ENCODE measurements at regions not wholly inside any gene's neighbourhood (a gene's known extent, or its start where the extent isn't known, plus 50 kb on each side); places are given as distances from the start of the nearest gene placed in this dataset.

- Histone ChIP-seq H3K27ac (ENCODE audit: low read depth in 2 of 2, low read length in 1 of 2) (no peak overlapping the region), H4K20me1 (ENCODE audit: insufficient read depth) (no peaks in the 10 kb centered on the region), H3K79me2 (ENCODE audit: insufficient read depth) (no peaks in the 10 kb centered on the region), H3K36me3 (replicated peaks in 1 of 2; ENCODE audit: control insufficient read depth in 1 of 2, insufficient read depth in 2 of 2, low read length in 1 of 2) (no peaks in the 10 kb centered on the region), H3K9me2 (no peaks in the 10 kb centered on the region), H3K27me3 (ENCODE audit: insufficient read depth) (no peaks in the 10 kb centered on the region), H3K9me3 (no peaks in the 10 kb centered on the region), H3F3A (replicated peaks; ENCODE audit: insufficient read depth) (no peaks in the 10 kb centered on the region), H3K4me3 (ENCODE audit: low read depth in 2 of 2, low read length in 1 of 2) (no peak overlapping the region), H2AFZ (ENCODE audit: low read depth) (no peak overlapping the region), H3K9ac (no peak overlapping the region), H3K4me2 (no peak overlapping the region), H3K4me1 (ENCODE audit: control insufficient read depth in 1 of 2, insufficient read depth in 2 of 2, low read depth in 1 of 2, low read length in 1 of 2) (peaks cover 0 to 12% of the 10 kb centered on the region in 2 experiments; a peak in 3 of 4 replicates)
- POLR2A ChIA-PET: no interaction called here
- CTCF ChIA-PET: no interaction called here
- 97% methylated on average over 9 of the region's 14 CpGs for WGBS (ENCODE audit: low lambda C conversion rate)
- no peak for TF ChIP-seq NRF1 (IDR thresholded peaks at IDR 0.05; ENCODE audit: low read depth, low read length)
- TF ChIP-seq, protein P1, sequence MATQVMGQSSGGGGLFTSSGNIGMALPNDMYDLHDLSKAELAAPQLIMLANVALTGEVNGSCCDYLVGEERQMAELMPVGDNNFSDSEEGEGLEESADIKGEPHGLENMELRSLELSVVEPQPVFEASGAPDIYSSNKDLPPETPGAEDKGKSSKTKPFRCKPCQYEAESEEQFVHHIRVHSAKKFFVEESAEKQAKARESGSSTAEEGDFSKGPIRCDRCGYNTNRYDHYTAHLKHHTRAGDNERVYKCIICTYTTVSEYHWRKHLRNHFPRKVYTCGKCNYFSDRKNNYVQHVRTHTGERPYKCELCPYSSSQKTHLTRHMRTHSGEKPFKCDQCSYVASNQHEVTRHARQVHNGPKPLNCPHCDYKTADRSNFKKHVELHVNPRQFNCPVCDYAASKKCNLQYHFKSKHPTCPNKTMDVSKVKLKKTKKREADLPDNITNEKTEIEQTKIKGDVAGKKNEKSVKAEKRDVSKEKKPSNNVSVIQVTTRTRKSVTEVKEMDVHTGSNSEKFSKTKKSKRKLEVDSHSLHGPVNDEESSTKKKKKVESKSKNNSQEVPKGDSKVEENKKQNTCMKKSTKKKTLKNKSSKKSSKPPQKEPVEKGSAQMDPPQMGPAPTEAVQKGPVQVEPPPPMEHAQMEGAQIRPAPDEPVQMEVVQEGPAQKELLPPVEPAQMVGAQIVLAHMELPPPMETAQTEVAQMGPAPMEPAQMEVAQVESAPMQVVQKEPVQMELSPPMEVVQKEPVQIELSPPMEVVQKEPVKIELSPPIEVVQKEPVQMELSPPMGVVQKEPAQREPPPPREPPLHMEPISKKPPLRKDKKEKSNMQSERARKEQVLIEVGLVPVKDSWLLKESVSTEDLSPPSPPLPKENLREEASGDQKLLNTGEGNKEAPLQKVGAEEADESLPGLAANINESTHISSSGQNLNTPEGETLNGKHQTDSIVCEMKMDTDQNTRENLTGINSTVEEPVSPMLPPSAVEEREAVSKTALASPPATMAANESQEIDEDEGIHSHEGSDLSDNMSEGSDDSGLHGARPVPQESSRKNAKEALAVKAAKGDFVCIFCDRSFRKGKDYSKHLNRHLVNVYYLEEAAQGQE (IDR thresholded peaks at IDR 0.05; ENCODE audit: low read depth, low read length): no peak
- TF ChIP-seq EP300 (IDR thresholded peaks at IDR 0.05; ENCODE audit: borderline replicate concordance in 1 of 2, low read depth in 1 of 2, low read length in 1 of 2): no peak
- TF ChIP-seq, protein P2, sequence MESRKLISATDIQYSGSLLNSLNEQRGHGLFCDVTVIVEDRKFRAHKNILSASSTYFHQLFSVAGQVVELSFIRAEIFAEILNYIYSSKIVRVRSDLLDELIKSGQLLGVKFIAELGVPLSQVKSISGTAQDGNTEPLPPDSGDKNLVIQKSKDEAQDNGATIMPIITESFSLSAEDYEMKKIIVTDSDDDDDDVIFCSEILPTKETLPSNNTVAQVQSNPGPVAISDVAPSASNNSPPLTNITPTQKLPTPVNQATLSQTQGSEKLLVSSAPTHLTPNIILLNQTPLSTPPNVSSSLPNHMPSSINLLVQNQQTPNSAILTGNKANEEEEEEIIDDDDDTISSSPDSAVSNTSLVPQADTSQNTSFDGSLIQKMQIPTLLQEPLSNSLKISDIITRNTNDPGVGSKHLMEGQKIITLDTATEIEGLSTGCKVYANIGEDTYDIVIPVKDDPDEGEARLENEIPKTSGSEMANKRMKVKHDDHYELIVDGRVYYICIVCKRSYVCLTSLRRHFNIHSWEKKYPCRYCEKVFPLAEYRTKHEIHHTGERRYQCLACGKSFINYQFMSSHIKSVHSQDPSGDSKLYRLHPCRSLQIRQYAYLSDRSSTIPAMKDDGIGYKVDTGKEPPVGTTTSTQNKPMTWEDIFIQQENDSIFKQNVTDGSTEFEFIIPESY (IDR thresholded peaks at IDR 0.05; ENCODE audit: borderline replicate concordance, low read depth): no peak
- no peak for TF ChIP-seq ELF1 (IDR thresholded peaks at IDR 0.05)
- TF ChIP-seq, protein P3, sequence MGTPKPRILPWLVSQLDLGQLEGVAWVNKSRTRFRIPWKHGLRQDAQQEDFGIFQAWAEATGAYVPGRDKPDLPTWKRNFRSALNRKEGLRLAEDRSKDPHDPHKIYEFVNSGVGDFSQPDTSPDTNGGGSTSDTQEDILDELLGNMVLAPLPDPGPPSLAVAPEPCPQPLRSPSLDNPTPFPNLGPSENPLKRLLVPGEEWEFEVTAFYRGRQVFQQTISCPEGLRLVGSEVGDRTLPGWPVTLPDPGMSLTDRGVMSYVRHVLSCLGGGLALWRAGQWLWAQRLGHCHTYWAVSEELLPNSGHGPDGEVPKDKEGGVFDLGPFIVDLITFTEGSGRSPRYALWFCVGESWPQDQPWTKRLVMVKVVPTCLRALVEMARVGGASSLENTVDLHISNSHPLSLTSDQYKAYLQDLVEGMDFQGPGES (IDR thresholded peaks at IDR 0.05; ENCODE audit: low read depth, low read length): no peak
- DNase-seq: no peak
These were observed 65.3 kb upstream of the LINC01488 start for GRCh38 chr11:69416143-69416515.

GRCh38 chr11:69416762-69417698 is 64.4 kb upstream of the LINC01488 start:
- peaks cover 0 to 18% of the 10 kb centered on the region in 2 experiments; a peak in 3 of 4 replicates for H3K4me1 ChIP-seq (ENCODE audit: control insufficient read depth in 1 of 2, insufficient read depth in 2 of 2, low read depth in 1 of 2, low read length in 1 of 2)
- ChIA-PET POLR2A (interaction anchor here (0.8 kb wide), 1 partner anchor 14 kb away, joined by 3 read pairs; no protein-coding TSS in a partner anchor), CTCF (no interaction called here)
- H3K9me3 ChIP-seq: no peaks in the 10 kb centered on the region
- no peak overlapping the region for H2AFZ ChIP-seq (ENCODE audit: low read depth)
- no peak for DNase-seq
- no peaks in the 10 kb centered on the region for H4K20me1 ChIP-seq (ENCODE audit: insufficient read depth)
- TF ChIP-seq SMC3 (IDR thresholded peaks at IDR 0.05; ENCODE audit: low read depth, low read length) (no peak), RCOR1 (IDR thresholded peaks at IDR 0.05; ENCODE audit: low read length) (no peak), CHD2 (IDR thresholded peaks at IDR 0.05; ENCODE audit: low read length, partially characterized antibody) (no peak)
- no peaks in the 10 kb centered on the region for H3K79me2 ChIP-seq (ENCODE audit: insufficient read depth)
- no peaks in the 10 kb centered on the region for H3F3A ChIP-seq (replicated peaks; ENCODE audit: insufficient read depth)
- H3K9me2 ChIP-seq: no peaks in the 10 kb centered on the region
- no peak overlapping the region for H3K4me2 ChIP-seq
- H3K4me3 ChIP-seq (ENCODE audit: low read depth in 2 of 2, low read length in 1 of 2): no peak overlapping the region
- no peaks in the 10 kb centered on the region for H3K36me3 ChIP-seq (replicated peaks in 1 of 2; ENCODE audit: control insufficient read depth in 1 of 2, insufficient read depth in 2 of 2, low read length in 1 of 2)
- H3K27me3 ChIP-seq (ENCODE audit: insufficient read depth): no peaks in the 10 kb centered on the region
- H3K27ac ChIP-seq (ENCODE audit: low read depth in 2 of 2, low read length in 1 of 2): no peak overlapping the region
- WGBS (ENCODE audit: low lambda C conversion rate): 95% methylated on average over 27 of the region's 27 CpGs
- no peak overlapping the region for H3K9ac ChIP-seq
